ENCODE measurements at regions not wholly inside any gene's neighbourhood (a gene's known extent, or its start where the extent isn't known, plus 50 kb on each side); places are given as distances from the start of the nearest gene placed in this dataset.

GRCh38 chr16:79920685-79921084 is 320.1 kb upstream of the MAF start:
- TF ChIP-seq CTCF (conservative IDR thresholded peaks at IDR 0.05; ENCODE audit: low read depth, low read length) (no peak), EZH2 (IDR thresholded peaks at IDR 0.05; ENCODE audit: low read length, unreplicated experiment) (no peak), EZH2phosphoT487 (IDR thresholded peaks at IDR 0.05; ENCODE audit: borderline replicate concordance, low read length) (no peak)

Data from PC-3 (cell line).